GM12873 (cell line): ENCODE measurements at regions not wholly inside any gene's neighbourhood (a gene's known extent, or its start where the extent isn't known, plus 50 kb on each side); places are given as distances from the start of the nearest gene placed in this dataset.

Experiments
- CTCF ChIP-seq: IDR thresholded peaks from 2 replicates; pipeline ENCODE4 v1.5.1; 2012; ENCODE audit warnings: low read depth, mild to moderate bottlenecking, moderate library complexity, low read length, control low read depth; ENCODE audit not compliant: insufficient read depth; ENCODE audit errors: missing control alignments

GRCh38 chr10:98332623-98333269, 64.8 kb upstream of the LOXL4 start:
- no peak for TF ChIP-seq CTCF

GRCh38 chr10:98331885-98332284, 63.9 kb upstream of the LOXL4 start:
- TF ChIP-seq CTCF, result peak; percentile 60

GRCh38 chr10:98330987-98331386, 63.0 kb upstream of the LOXL4 start:
- TF ChIP-seq CTCF, result no peak

- no peak for TF ChIP-seq CTCF
These were observed 60.6 kb upstream of the LOXL4 start for GRCh38 chr10:98328640-98329039.

GRCh38 chr10:98328163-98328562, 60.2 kb upstream of the LOXL4 start:
- no peak for TF ChIP-seq CTCF

GRCh38 chr10:98326621-98327027, 58.6 kb upstream of the LOXL4 start:
- no peak for TF ChIP-seq CTCF

GRCh38 chr10:98323221-98324164, 55.5 kb upstream of the LOXL4 start:
- no peak for TF ChIP-seq CTCF
